Mammary epithelial cell (primary cell): ENCODE measurements at regions not wholly inside any gene's neighbourhood (a gene's known extent, or its start where the extent isn't known, plus 50 kb on each side); places are given as distances from the start of the nearest gene placed in this dataset.

Experiments
- EZH2 ChIP-seq: IDR thresholded peaks from 2 replicates; pipeline ENCODE4 v1.6.1; 2012; ENCODE audit warnings: low read length, inconsistent platforms, borderline replicate concordance
- TF ChIP-seq, protein P1 (sequence below), 2 donors: IDR thresholded peaks in 1 of 2; conservative IDR thresholded peaks in 1 of 2; 2 replicates each; pipeline ENCODE4 v1.5.1; 2011 to 2012; ENCODE audit warnings: inconsistent platforms in 2 of 2, low read length in 2 of 2, mild to moderate bottlenecking in 2 of 2, control low read depth in 1 of 2, low read depth in 1 of 2; ENCODE audit not compliant: insufficient read depth in 1 of 2; ENCODE audit errors: extremely low read depth in 1 of 2

DNA sequence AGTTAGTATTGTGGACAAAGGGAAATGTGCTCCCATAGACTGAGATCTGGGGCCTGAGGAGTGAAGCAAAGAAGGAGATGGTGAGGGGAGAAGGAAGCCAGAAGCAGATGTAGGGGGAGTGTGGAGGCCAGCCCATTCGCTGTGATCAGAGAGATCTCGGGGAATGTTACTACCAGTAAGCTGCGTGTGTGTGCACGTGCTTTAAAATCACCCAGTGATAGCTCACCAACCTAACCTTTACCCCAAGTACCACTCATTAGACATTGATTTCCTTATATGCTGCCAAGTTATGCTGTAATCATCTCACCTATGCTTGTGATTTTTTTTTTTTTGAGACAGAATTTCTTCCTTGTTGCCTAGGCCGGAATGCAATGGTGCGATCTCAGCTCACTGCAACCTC, 659.1 kb downstream of the IRX1 start:
- TF ChIP-seq, protein P1, sequence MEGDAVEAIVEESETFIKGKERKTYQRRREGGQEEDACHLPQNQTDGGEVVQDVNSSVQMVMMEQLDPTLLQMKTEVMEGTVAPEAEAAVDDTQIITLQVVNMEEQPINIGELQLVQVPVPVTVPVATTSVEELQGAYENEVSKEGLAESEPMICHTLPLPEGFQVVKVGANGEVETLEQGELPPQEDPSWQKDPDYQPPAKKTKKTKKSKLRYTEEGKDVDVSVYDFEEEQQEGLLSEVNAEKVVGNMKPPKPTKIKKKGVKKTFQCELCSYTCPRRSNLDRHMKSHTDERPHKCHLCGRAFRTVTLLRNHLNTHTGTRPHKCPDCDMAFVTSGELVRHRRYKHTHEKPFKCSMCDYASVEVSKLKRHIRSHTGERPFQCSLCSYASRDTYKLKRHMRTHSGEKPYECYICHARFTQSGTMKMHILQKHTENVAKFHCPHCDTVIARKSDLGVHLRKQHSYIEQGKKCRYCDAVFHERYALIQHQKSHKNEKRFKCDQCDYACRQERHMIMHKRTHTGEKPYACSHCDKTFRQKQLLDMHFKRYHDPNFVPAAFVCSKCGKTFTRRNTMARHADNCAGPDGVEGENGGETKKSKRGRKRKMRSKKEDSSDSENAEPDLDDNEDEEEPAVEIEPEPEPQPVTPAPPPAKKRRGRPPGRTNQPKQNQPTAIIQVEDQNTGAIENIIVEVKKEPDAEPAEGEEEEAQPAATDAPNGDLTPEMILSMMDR (conservative IDR thresholded peaks at IDR 0.05 in 1 of 2, IDR thresholded peaks at IDR 0.05 in 1 of 2; ENCODE audit: extremely low read depth in 1 of 2, insufficient read depth in 1 of 2, low read depth in 1 of 2, low read length in 2 of 2), result no peak
- TF ChIP-seq EZH2, result no peak
